Heart left ventricle (tissue), 13 donors: ENCODE measurements at regions not wholly inside any gene's neighbourhood (a gene's known extent, or its start where the extent isn't known, plus 50 kb on each side); places are given as distances from the start of the nearest gene placed in this dataset.

Source experiments
- CTCF ChIP-seq, 12 donors: fragments of 200-600 bp; sonication (generic) in 4 of 12; IDR thresholded peaks; one replicate each; pipeline versions ENCODE4 v1.5.0 to v1.8.0; 2018 to 2022; ENCODE audit warnings: antibody characterized with exemption in 12 of 12, mild to moderate bottlenecking in 5 of 12
- POLR2A ChIP-seq, 2 donors: fragments of 450-650 bp; IDR thresholded peaks; one replicate each; pipeline ENCODE4 v1.6.1; 2017; ENCODE audit warnings: antibody characterized with exemption in 2 of 2, mild to moderate bottlenecking in 2 of 2, moderate library complexity in 2 of 2
- donor health status: ischemic (EF 13 %, LVEDD 7.1; RV severe dilation, severe dysfunction).
- donor health status: DM: no; HTN: yes; CAD: no.
- donor health status: DM: no; HTN: no; CAD: no.
- donor health status: ischemic (EF 25% LVEDD 6.9; RV normal size, moderate dysfunction).
- donor health status: ischemic (EF 25% LVEDD 5.7; RV mildly dilated, moderate dysfunction).
- donor health status: ischemic (EF 35%, LVEDD 5.7; RV mildly dilated, moderate dysfunction).
- donor health status: nonischemic (EF 11% LVEDD 7.7; RV severe dilation, severe dysfunction).
- donor health status: DM: yes; HTN: yes; CAD: no.
- donor health status: PGD.
- donor health status: ischemic (EF 29% LVEDD 5.4; RV normal size, mild dysfunction).
- donor health status: nonischemic (EF 23%, LVEDD 6.1; RV moderate dilation, normal function).

GRCh38 chr13:48181482-48182145, 51.4 kb upstream of the ITM2B start:
- TF ChIP-seq CTCF (IDR thresholded peaks at IDR 0.05): no peak
- no peak for TF ChIP-seq POLR2A (IDR thresholded peaks at IDR 0.05)
